Neural cell (in vitro differentiated cells): ENCODE measurements at regions not wholly inside any gene's neighbourhood (a gene's known extent, or its start where the extent isn't known, plus 50 kb on each side); places are given as distances from the start of the nearest gene placed in this dataset.
"Not testable (repeated sequence)": the region's sequence is repeated elsewhere in the genome, so short reads cannot be mapped to it uniquely, and the experiment has no call there.

Experiments used
- H2AFZ ChIP-seq: fragments of 200-600, 300-800 bp; sonication (generic), shearing (Covaris generic); 2 replicates; pipeline ENCODE4 v1.6.0; 2014; ENCODE audit warnings: low read depth, mild to moderate bottlenecking, antibody characterized with exemption, low read length, moderate library complexity
- H3F3A ChIP-seq: fragments of 200-600 bp; shearing (Covaris generic); 2 replicates; pipeline ENCODE4 v1.6.1; 2016; ENCODE audit warnings: mild to moderate bottlenecking, moderate library complexity, mixed read lengths, antibody characterized with exemption, low read length; ENCODE audit not compliant: insufficient read depth, poor library complexity, severe bottlenecking
- H3K27ac ChIP-seq: fragments of 200-600, 300-800 bp; sonication (generic), shearing (Covaris generic); 2 replicates; pipeline ENCODE4 v1.5.1; 2014; ENCODE audit warnings: mild to moderate bottlenecking, low read length, moderate library complexity
- H3K27me3 ChIP-seq: fragments of 300-800, 200-600 bp; sonication (generic), shearing (Covaris generic); 2 replicates; pipeline ENCODE4 v1.6.0; 2014; ENCODE audit warnings: mild to moderate bottlenecking, low read depth, low read length, moderate library complexity; ENCODE audit not compliant: insufficient read depth
- H3K36me3 ChIP-seq: fragments of 300-800, 200-600 bp; sonication (generic), shearing (Covaris generic); 2 replicates; pipeline ENCODE4 v1.5.1; 2014; ENCODE audit warnings: mild to moderate bottlenecking, antibody characterized with exemption, low read length, moderate library complexity; ENCODE audit not compliant: insufficient read depth
- H3K4me2 ChIP-seq: fragments of 300-800, 200-600 bp; sonication (generic), shearing (Covaris generic); 2 replicates; pipeline ENCODE4 v1.6.0; 2014; ENCODE audit warnings: mild to moderate bottlenecking, low read length
- H3K4me3 ChIP-seq: fragments of 300-800, 200-600 bp; sonication (generic), shearing (Covaris generic); 2 replicates; pipeline ENCODE4 v1.5.1; 2014; ENCODE audit warnings: mild to moderate bottlenecking, low read length, moderate library complexity
- H3K79me2 ChIP-seq: fragments of 200-600 bp; shearing (Covaris generic); replicated peaks from 2 replicates; pipeline ENCODE4 v1.6.0; 2014; ENCODE audit warnings: mild to moderate bottlenecking, low read length, moderate library complexity; ENCODE audit not compliant: insufficient read depth
- H3K9ac ChIP-seq: fragments of 300-800, 200-600 bp; sonication (generic), shearing (Covaris generic); 2 replicates; pipeline ENCODE4 v1.6.1; 2016; ENCODE audit warnings: mild to moderate bottlenecking, low read length, mixed read lengths
- H3K9me2 ChIP-seq: fragments of 200-600 bp; shearing (Covaris generic); 2 replicates; pipeline ENCODE4 v1.6.1; 2016; ENCODE audit warnings: mild to moderate bottlenecking, low read length, mixed read lengths; ENCODE audit not compliant: insufficient read depth
- H3K9me3 ChIP-seq: fragments of 200-600, 300-800 bp; sonication (generic), shearing (Covaris generic); 2 replicates; pipeline ENCODE4 v1.6.1; 2016; ENCODE audit warnings: mild to moderate bottlenecking, mixed run types, low read length, moderate library complexity, mixed read lengths
- H4K20me1 ChIP-seq: fragments of 200-600 bp; shearing (Covaris generic); 2 replicates; pipeline ENCODE4 v1.6.1; 2016; ENCODE audit warnings: mild to moderate bottlenecking, mixed run types; ENCODE audit not compliant: insufficient read depth
- EP300 ChIP-seq: fragments of 450-650 bp; conservative IDR thresholded peaks from 2 replicates; pipeline ENCODE4 v1.6.1; 2014; ENCODE audit warnings: antibody characterized with exemption, mild to moderate bottlenecking, moderate library complexity; ENCODE audit not compliant: poor library complexity, severe bottlenecking
- EZH2 ChIP-seq: fragments of 200-600, 300-800 bp; shearing (Covaris generic), sonication (generic); IDR thresholded peaks from 2 replicates; pipeline ENCODE4 v1.6.1; 2014; ENCODE audit warnings: antibody characterized with exemption, low read length, borderline replicate concordance, mild to moderate bottlenecking; ENCODE audit not compliant: insufficient read depth, poor library complexity, severe bottlenecking
- MXI1 ChIP-seq: fragments of 450-650 bp; conservative IDR thresholded peaks from 2 replicates; pipeline ENCODE4 v1.6.1; 2014; ENCODE audit warnings: antibody characterized with exemption, mild to moderate bottlenecking; ENCODE audit not compliant: poor library complexity, severe bottlenecking
- POLR2AphosphoS5 ChIP-seq: IDR thresholded peaks from 2 replicates; pipeline ENCODE4 v1.6.1; 2012

DNA sequence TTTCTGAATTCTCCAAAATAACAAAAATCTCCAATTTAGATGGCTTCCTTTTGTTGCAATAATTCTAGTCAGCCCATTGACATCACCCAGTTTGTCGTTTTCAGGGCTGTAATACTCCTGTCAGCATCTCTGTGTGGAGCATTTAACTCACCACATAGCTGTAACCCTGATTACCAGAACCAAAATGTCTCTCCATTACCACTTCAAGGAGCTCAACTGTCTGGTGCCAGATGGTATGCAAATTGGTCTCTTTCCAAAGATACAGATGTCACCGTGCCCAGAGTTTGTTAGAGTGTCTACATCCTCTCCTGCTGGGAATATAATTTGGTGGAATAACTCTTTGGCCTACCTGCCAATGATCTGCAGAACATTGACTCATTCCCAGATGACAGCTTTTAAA is 350.3 kb upstream of the POT1 start:
- no peak overlapping the region for H2AFZ ChIP-seq

DNA sequence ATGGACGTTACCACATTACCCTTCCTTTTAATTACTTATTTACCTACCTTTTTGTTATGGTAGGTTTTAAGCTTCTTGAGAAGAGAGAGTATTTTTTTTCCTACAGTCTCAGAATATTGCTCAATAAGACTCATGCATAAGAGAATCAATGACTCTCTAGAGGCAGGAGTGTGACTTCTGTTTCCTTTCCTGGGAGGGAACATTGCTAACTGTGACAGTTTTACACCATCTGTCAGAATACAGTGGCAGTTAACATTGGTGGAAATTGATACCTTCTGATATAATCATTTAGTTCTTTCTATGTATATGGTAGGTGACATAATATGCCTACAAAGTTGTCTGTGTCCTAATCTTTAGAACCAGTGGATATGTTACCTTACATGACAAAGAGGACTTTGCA is 348.7 kb upstream of the POT1 start:
- no peak overlapping the region for H3K27ac ChIP-seq
- TF ChIP-seq MXI1 (no peak), EP300 (peak; percentile 23)
- H2AFZ ChIP-seq: no peak overlapping the region

More for the DNA sequence above, 350.3 kb upstream of the POT1 start:
- no peak overlapping the region for H3K27ac ChIP-seq
- TF ChIP-seq EP300 (peak; percentile 46), POLR2AphosphoS5 (peak; percentile 12), EZH2 (no peak)
- no peaks in the 10 kb centered on the region for H4K20me1 ChIP-seq
- no peak overlapping the region for H3K9ac ChIP-seq
- H3K36me3 ChIP-seq: no peaks in the 10 kb centered on the region
- H3K9me2 ChIP-seq: no peaks in the 10 kb centered on the region
- no peaks in the 10 kb centered on the region for H3F3A ChIP-seq
- no peaks in the 10 kb centered on the region for H3K27me3 ChIP-seq
- no peaks in the 10 kb centered on the region for H3K79me2 ChIP-seq
- H3K4me3 ChIP-seq: no peak overlapping the region
- no peak overlapping the region for H3K4me2 ChIP-seq
- H3K9me3 ChIP-seq: no peaks in the 10 kb centered on the region

DNA sequence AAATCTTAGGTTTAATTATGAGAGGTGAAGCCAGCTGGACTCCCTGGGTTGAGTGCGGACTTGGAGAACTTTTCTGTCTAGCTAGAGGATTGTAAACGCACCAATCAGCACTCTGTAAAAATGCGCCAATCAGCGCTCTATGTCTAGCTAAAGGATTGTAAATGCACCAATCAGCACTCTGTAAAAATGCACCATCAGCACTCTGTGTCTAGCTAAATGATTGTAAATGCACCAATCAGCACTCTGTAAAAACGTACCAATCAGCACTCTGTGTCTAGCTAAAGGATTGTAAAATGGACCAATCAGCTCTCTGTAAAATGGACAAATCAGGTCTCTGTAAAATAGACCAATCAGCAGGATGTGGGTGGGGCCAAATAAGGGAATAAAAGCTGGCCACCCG is 345.1 kb upstream of the POT1 start:
- not testable (repeated sequence) for H3K27me3 ChIP-seq, H3K4me2 ChIP-seq, H3K27ac ChIP-seq, H3K9ac ChIP-seq, H4K20me1 ChIP-seq, H2AFZ ChIP-seq, H3K9me3 ChIP-seq, H3K79me2 ChIP-seq, H3K36me3 ChIP-seq, H3K4me3 ChIP-seq, H3K9me2 ChIP-seq, H3F3A ChIP-seq

More for the DNA sequence above, 348.7 kb upstream of the POT1 start:
- no peaks in the 10 kb centered on the region for H3K79me2 ChIP-seq
- no peaks in the 10 kb centered on the region for H3F3A ChIP-seq
- H3K27me3 ChIP-seq: no peaks in the 10 kb centered on the region
- no peaks in the 10 kb centered on the region for H4K20me1 ChIP-seq
- no peaks in the 10 kb centered on the region for H3K9me2 ChIP-seq
- no peak overlapping the region for H3K4me2 ChIP-seq
- H3K9ac ChIP-seq: no peak overlapping the region
- H3K9me3 ChIP-seq: no peaks in the 10 kb centered on the region
- no peaks in the 10 kb centered on the region for H3K36me3 ChIP-seq
- no peak overlapping the region for H3K4me3 ChIP-seq

DNA sequence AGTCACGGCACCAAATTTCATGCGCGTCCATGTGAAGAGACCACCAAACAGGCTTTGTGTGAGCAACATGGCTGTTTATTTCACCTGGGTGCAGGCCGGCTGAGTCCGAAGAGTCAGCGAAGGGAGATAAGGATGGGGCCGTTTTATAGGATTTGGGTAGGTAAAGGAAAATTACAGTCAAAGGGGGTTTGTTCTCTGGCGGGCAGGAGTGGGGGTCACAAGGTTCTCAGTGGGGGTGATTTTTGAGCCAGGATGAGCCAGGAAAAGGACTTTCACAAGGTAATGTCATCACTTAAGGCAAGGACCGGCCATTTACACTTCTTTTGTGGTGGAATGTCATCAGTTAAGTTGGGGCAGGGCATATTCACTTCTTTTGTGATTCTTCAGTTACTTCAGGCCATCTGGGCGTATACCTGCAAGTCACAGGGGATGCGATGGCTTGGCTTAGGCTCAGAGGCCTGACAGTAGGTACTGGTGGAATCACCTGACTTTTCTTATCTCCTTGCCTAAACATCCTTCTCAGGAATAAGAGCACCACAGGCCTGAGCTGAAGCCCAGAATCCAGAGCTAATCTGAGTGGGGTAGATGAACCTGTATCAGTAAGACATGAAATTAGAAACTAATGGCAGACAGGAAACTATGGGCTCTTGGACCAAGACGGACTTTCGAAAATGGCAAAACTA is 334.7 kb upstream of the POT1 start:
- H3K9me3 ChIP-seq, H3K79me2 ChIP-seq, H3K9me2 ChIP-seq, H3K27ac ChIP-seq, H4K20me1 ChIP-seq, H3K9ac ChIP-seq, H3K27me3 ChIP-seq, H3K36me3 ChIP-seq, H2AFZ ChIP-seq, H3K4me3 ChIP-seq, H3F3A ChIP-seq, H3K4me2 ChIP-seq: not testable (repeated sequence)

DNA sequence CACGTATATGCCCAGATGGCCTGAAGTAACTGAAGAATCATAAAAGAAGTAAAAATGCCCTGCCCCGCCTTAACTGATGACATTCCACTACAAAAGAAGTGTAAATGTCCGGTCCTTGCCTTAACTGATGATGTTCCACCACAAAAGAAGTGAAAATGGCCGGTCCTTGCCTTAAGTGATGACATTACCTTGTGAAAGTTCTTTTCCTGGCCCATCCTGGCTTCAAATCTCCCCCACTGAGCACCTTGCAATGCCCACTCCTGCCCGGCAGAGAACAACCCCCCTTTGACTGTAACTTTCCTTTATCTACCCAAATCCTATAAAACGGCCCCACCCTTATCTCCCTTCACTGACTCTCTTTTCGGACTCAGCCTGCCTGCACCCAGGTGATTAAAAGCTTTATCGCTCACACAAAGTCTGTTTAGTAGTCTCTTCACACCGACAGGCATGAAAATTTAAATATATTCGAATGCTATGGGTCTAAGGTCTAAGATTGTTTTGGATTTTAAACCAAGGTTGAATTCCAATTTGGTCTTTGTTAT is 329.3 kb upstream of the POT1 start:
- not testable (repeated sequence) for H3K27me3 ChIP-seq, H3K9me3 ChIP-seq, H4K20me1 ChIP-seq, H3K9me2 ChIP-seq, H3F3A ChIP-seq, H3K4me3 ChIP-seq, H3K27ac ChIP-seq, H3K79me2 ChIP-seq, H3K4me2 ChIP-seq, H3K9ac ChIP-seq, H2AFZ ChIP-seq, H3K36me3 ChIP-seq
